PFSK-1 (cell line): ENCODE measurements at regions not wholly inside any gene's neighbourhood (a gene's known extent, or its start where the extent isn't known, plus 50 kb on each side); places are given as distances from the start of the nearest gene placed in this dataset.

Experiments used
- POLR2AphosphoS5 ChIP-seq: IDR thresholded peaks from 2 replicates; pipeline ENCODE4 v1.6.1; 2012; ENCODE audit warnings: low read depth, mild to moderate bottlenecking, control low read depth, low read length, moderate library complexity
- TAF1 ChIP-seq: IDR thresholded peaks from 2 replicates; pipeline ENCODE4 v1.6.1; 2012; ENCODE audit warnings: low read length, control low read depth, borderline replicate concordance; ENCODE audit not compliant: insufficient read depth
- TF ChIP-seq, protein P1 (sequence below), 2 experiments: IDR thresholded peaks; 2 replicates each; pipeline versions ENCODE4 v1.6.1 to v1.8.0; 2011 to 2012; ENCODE audit warnings: low read depth in 2 of 2, low read length in 2 of 2, control low read depth in 1 of 2, inconsistent platforms in 1 of 2, mild to moderate bottlenecking in 1 of 2, moderate library complexity in 1 of 2; ENCODE audit not compliant: insufficient read depth in 1 of 2

DNA sequence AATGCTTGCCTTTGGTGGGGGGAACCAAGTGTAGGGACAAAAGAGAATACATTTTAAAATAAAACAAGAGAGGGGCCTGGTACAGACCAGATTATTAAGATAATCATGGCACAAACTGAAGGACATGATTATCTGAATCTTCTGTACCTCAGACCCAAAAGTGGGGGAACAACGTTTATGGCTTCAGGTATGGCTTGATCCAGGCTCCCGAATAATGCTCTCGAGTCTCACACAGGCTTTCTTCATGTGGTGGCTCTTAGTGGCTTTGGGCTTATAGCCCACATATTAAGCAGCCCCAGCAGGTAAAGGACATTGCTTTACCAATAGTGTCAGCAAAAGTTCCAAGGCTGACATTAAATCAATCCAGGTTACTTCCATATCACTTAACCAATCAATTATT lies 106.8 kb upstream of the FOXK1 start:
- TF ChIP-seq, protein P1, sequence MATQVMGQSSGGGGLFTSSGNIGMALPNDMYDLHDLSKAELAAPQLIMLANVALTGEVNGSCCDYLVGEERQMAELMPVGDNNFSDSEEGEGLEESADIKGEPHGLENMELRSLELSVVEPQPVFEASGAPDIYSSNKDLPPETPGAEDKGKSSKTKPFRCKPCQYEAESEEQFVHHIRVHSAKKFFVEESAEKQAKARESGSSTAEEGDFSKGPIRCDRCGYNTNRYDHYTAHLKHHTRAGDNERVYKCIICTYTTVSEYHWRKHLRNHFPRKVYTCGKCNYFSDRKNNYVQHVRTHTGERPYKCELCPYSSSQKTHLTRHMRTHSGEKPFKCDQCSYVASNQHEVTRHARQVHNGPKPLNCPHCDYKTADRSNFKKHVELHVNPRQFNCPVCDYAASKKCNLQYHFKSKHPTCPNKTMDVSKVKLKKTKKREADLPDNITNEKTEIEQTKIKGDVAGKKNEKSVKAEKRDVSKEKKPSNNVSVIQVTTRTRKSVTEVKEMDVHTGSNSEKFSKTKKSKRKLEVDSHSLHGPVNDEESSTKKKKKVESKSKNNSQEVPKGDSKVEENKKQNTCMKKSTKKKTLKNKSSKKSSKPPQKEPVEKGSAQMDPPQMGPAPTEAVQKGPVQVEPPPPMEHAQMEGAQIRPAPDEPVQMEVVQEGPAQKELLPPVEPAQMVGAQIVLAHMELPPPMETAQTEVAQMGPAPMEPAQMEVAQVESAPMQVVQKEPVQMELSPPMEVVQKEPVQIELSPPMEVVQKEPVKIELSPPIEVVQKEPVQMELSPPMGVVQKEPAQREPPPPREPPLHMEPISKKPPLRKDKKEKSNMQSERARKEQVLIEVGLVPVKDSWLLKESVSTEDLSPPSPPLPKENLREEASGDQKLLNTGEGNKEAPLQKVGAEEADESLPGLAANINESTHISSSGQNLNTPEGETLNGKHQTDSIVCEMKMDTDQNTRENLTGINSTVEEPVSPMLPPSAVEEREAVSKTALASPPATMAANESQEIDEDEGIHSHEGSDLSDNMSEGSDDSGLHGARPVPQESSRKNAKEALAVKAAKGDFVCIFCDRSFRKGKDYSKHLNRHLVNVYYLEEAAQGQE (IDR thresholded peaks at IDR 0.05; ENCODE audit: insufficient read depth in 1 of 2, low read depth in 2 of 2, low read length in 2 of 2): no peak
- TF ChIP-seq TAF1 (no peak), POLR2AphosphoS5 (no peak)
